OCI-LY3 (cell line): ENCODE measurements at regions not wholly inside any gene's neighbourhood (a gene's known extent, or its start where the extent isn't known, plus 50 kb on each side); places are given as distances from the start of the nearest gene placed in this dataset.

Experiments used
- EZH2phosphoT487 ChIP-seq: fragments of 200-600 bp; shearing (Covaris generic); IDR thresholded peaks from 2 replicates; pipeline ENCODE4 v1.6.1; 2018; ENCODE audit warnings: antibody characterized with exemption, mixed run types, low read depth
- TF ChIP-seq, protein P1 (sequence below): fragments of 200-600, 300-600 bp; sonication (generic); IDR thresholded peaks from 2 replicates; pipeline ENCODE4 v1.5.1; 2014; ENCODE audit warnings: antibody characterized with exemption, low read length, low read depth

DNA sequence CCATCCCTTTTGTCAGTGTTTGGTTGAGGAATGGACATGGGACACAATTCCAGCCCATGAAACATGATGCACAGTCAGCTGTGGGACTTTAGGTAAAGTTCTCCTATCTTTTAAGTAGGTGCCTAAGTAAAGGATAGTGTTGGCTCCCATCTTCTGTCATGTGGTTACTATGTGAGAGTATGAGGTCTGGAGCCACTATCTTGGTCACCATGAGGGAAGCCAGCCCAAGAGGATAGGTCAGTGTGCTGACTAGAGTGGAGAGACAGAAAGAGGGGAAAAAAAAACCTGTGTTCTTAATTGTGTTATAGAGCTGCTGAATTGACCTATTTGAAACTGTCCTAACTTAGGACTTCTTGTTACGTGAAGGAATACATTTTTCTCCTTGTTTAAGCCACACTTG is 89.7 kb upstream of the NAMPT start:
- TF ChIP-seq, protein P1, sequence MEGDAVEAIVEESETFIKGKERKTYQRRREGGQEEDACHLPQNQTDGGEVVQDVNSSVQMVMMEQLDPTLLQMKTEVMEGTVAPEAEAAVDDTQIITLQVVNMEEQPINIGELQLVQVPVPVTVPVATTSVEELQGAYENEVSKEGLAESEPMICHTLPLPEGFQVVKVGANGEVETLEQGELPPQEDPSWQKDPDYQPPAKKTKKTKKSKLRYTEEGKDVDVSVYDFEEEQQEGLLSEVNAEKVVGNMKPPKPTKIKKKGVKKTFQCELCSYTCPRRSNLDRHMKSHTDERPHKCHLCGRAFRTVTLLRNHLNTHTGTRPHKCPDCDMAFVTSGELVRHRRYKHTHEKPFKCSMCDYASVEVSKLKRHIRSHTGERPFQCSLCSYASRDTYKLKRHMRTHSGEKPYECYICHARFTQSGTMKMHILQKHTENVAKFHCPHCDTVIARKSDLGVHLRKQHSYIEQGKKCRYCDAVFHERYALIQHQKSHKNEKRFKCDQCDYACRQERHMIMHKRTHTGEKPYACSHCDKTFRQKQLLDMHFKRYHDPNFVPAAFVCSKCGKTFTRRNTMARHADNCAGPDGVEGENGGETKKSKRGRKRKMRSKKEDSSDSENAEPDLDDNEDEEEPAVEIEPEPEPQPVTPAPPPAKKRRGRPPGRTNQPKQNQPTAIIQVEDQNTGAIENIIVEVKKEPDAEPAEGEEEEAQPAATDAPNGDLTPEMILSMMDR = no peak
- no peak for TF ChIP-seq EZH2phosphoT487
